ENCODE measurements at regions not wholly inside any gene's neighbourhood (a gene's known extent, or its start where the extent isn't known, plus 50 kb on each side); places are given as distances from the start of the nearest gene placed in this dataset.

GRCh38 chr5:52693836-52694235, 93.9 kb upstream of the ITGA1 start:
- Mint-ChIP-seq H3K36me3 (ENCODE audit: low read depth) (no peaks in the 10 kb centered on the region), H3K27ac (no peak overlapping the region), H3K4me3 (no peak overlapping the region), H3K9me3 (no peaks in the 10 kb centered on the region), H3K4me1 (peaks cover 4% of the 10 kb centered on the region), H3K27me3 (peaks cover 23% of the 10 kb centered on the region)
- DNase-seq: no peak
- intact Hi-C loops (cut with micrococcal nuclease): loop anchor here (1.0 kb wide), 1 partner anchor 221 kb away; no protein-coding TSS in a partner anchor

GRCh38 chr5:52694648-52695047, 93.1 kb upstream of the ITGA1 start:
- DNase-seq: no peak
- H3K36me3 Mint-ChIP-seq (ENCODE audit: low read depth): no peaks in the 10 kb centered on the region
- H3K9me3 Mint-ChIP-seq: no peaks in the 10 kb centered on the region
- intact Hi-C loops (cut with micrococcal nuclease): no loop called here
- H3K4me1 Mint-ChIP-seq: peaks cover 4% of the 10 kb centered on the region
- peaks cover 21% of the 10 kb centered on the region for H3K27me3 Mint-ChIP-seq
- H3K27ac Mint-ChIP-seq: no peak overlapping the region
- no peak overlapping the region for H3K4me3 Mint-ChIP-seq

GRCh38 chr5:52702877-52703276, 84.8 kb upstream of the ITGA1 start:
- intact Hi-C loops (cut with micrococcal nuclease): no loop called here
- no peak overlapping the region for H3K27ac Mint-ChIP-seq
- no peak for DNase-seq
- peaks cover 25% of the 10 kb centered on the region for H3K4me1 Mint-ChIP-seq
- H3K36me3 Mint-ChIP-seq (ENCODE audit: low read depth): peaks cover 3% of the 10 kb centered on the region
- no peak overlapping the region for H3K4me3 Mint-ChIP-seq
- H3K27me3 Mint-ChIP-seq: peaks cover 1% of the 10 kb centered on the region
- H3K9me3 Mint-ChIP-seq: peaks cover 9% of the 10 kb centered on the region

- Mint-ChIP-seq H3K9me3 (peaks cover 9% of the 10 kb centered on the region), H3K27me3 (peaks cover 2% of the 10 kb centered on the region), H3K27ac (no peak overlapping the region), H3K36me3 (ENCODE audit: low read depth) (peaks cover 3% of the 10 kb centered on the region), H3K4me3 (no peak overlapping the region), H3K4me1 (peaks cover 28% of the 10 kb centered on the region)
- intact Hi-C loops (cut with micrococcal nuclease): no loop called here
- no peak for DNase-seq
Observed at GRCh38 chr5:52703321-52703720, 84.4 kb upstream of the ITGA1 start.

GRCh38 chr5:52705720-52706119, 82.0 kb upstream of the ITGA1 start:
- Mint-ChIP-seq H3K4me1 (peaks cover 46% of the 10 kb centered on the region), H3K27ac (no peak overlapping the region), H3K27me3 (peaks cover 2% of the 10 kb centered on the region), H3K4me3 (peak overlapping the region; percentile 17), H3K9me3 (peaks cover 9% of the 10 kb centered on the region), H3K36me3 (ENCODE audit: low read depth) (peaks cover 3% of the 10 kb centered on the region)
- intact Hi-C loops (cut with micrococcal nuclease): no loop called here
- DNase-seq: peak; percentile 69

- Mint-ChIP-seq H3K36me3 (ENCODE audit: low read depth) (peaks cover 3% of the 10 kb centered on the region), H3K4me1 (peaks cover 53% of the 10 kb centered on the region), H3K27me3 (peaks cover 2% of the 10 kb centered on the region), H3K4me3 (no peak overlapping the region), H3K27ac (no peak overlapping the region), H3K9me3 (peaks cover 9% of the 10 kb centered on the region)
- DNase-seq: no peak
- intact Hi-C loops (cut with micrococcal nuclease): no loop called here
Observed at GRCh38 chr5:52706775-52707174, 80.9 kb upstream of the ITGA1 start.

GRCh38 chr5:52707616-52708015, 80.1 kb upstream of the ITGA1 start:
- Mint-ChIP-seq H3K27ac (no peak overlapping the region), H3K4me1 (peaks cover 56% of the 10 kb centered on the region), H3K4me3 (no peak overlapping the region), H3K36me3 (ENCODE audit: low read depth) (no peaks in the 10 kb centered on the region), H3K27me3 (peaks cover 2% of the 10 kb centered on the region), H3K9me3 (peaks cover 5% of the 10 kb centered on the region)
- DNase-seq: no peak
- intact Hi-C loops (cut with micrococcal nuclease): loop anchor here (2.0 kb wide), 2 partner anchors 93 to 301 kb away; no protein-coding TSS in a partner anchor

GRCh38 chr5:52708463-52708862, 79.3 kb upstream of the ITGA1 start:
- H3K4me1 Mint-ChIP-seq: peaks cover 54% of the 10 kb centered on the region
- peaks cover 2% of the 10 kb centered on the region for H3K27me3 Mint-ChIP-seq
- H3K27ac Mint-ChIP-seq: no peak overlapping the region
- DNase-seq: no peak
- peaks cover 5% of the 10 kb centered on the region for H3K9me3 Mint-ChIP-seq
- peaks cover 2% of the 10 kb centered on the region for H3K36me3 Mint-ChIP-seq (ENCODE audit: low read depth)
- intact Hi-C loops (cut with micrococcal nuclease): loop anchor here (2.0 kb wide), 2 partner anchors 92 to 300 kb away; no protein-coding TSS in a partner anchor
- no peak overlapping the region for H3K4me3 Mint-ChIP-seq

GRCh38 chr5:52709167-52709925, 78.4 kb upstream of the ITGA1 start:
- Mint-ChIP-seq H3K4me3 (peak overlapping the region; percentile 20), H3K27me3 (peaks cover 2% of the 10 kb centered on the region), H3K4me1 (peaks cover 50% of the 10 kb centered on the region), H3K36me3 (ENCODE audit: low read depth) (peaks cover 2% of the 10 kb centered on the region), H3K27ac (peak overlapping the region; percentile 25), H3K9me3 (no peaks in the 10 kb centered on the region)
- DNase-seq: peak; percentile 72
- intact Hi-C loops (cut with micrococcal nuclease): loop anchor here (1.0 to 2.0 kb wide), 4 partner anchors 16 to 299 kb away; no protein-coding TSS in a partner anchor

GRCh38 chr5:52710310-52710971, 77.3 kb upstream of the ITGA1 start:
- H3K4me1 Mint-ChIP-seq: peaks cover 48% of the 10 kb centered on the region
- peak overlapping the region; percentile 11 for H3K4me3 Mint-ChIP-seq
- H3K36me3 Mint-ChIP-seq (ENCODE audit: low read depth): peaks cover 2% of the 10 kb centered on the region
- peak overlapping the region; percentile 13 for H3K27ac Mint-ChIP-seq
- no peak for DNase-seq
- intact Hi-C loops (cut with micrococcal nuclease): loop anchor here (5.0 kb wide), 1 partner anchor 52 kb away; no protein-coding TSS in a partner anchor
- H3K27me3 Mint-ChIP-seq: peaks cover 2% of the 10 kb centered on the region
- H3K9me3 Mint-ChIP-seq: peaks cover under 1% of the 10 kb centered on the region

- intact Hi-C loops (cut with micrococcal nuclease): loop anchor here (5.0 kb wide), 1 partner anchor 51 kb away; no protein-coding TSS in a partner anchor
- peaks cover 41% of the 10 kb centered on the region for H3K4me1 Mint-ChIP-seq
Observed at GRCh38 chr5:52710972-52711596, 76.6 kb upstream of the ITGA1 start.

GRCh38 chr5:52712354-52712753, 75.4 kb upstream of the ITGA1 start:
- no peak for DNase-seq
- H3K27ac Mint-ChIP-seq: no peak overlapping the region
- peaks cover 10% of the 10 kb centered on the region for H3K9me3 Mint-ChIP-seq
- peaks cover 37% of the 10 kb centered on the region for H3K4me1 Mint-ChIP-seq
- intact Hi-C loops (cut with micrococcal nuclease): loop anchor here (5.0 kb wide), 1 partner anchor 50 kb away; no protein-coding TSS in a partner anchor
- H3K27me3 Mint-ChIP-seq: peaks cover 2% of the 10 kb centered on the region
- peaks cover 12% of the 10 kb centered on the region for H3K36me3 Mint-ChIP-seq (ENCODE audit: low read depth)
- no peak overlapping the region for H3K4me3 Mint-ChIP-seq

More at GRCh38 chr5:52710972-52711596, 76.6 kb upstream of the ITGA1 start:
- Mint-ChIP-seq H3K4me3 (no peak overlapping the region), H3K27me3 (peaks cover 2% of the 10 kb centered on the region), H3K9me3 (peaks cover 3% of the 10 kb centered on the region), H3K27ac (no peak overlapping the region), H3K36me3 (ENCODE audit: low read depth) (peaks cover 4% of the 10 kb centered on the region)
- DNase-seq: no peak

- peak overlapping the region; percentile 69 for H3K4me3 Mint-ChIP-seq
- H3K27ac Mint-ChIP-seq: peak overlapping the region; percentile 90
Observed at GRCh38 chr5:52725065-52725746, 62.5 kb upstream of the ITGA1 start.

More at GRCh38 chr5:52725065-52725746, 62.5 kb upstream of the ITGA1 start:
- H3K4me1 Mint-ChIP-seq: peaks cover 50% of the 10 kb centered on the region
- DNase-seq: peak; percentile 93
- intact Hi-C loops (cut with micrococcal nuclease): loop anchor here (1.0 to 5.0 kb wide), 5 partner anchors 16 to 307 kb away; no protein-coding TSS in a partner anchor
- no peaks in the 10 kb centered on the region for H3K27me3 Mint-ChIP-seq
- peaks cover 20% of the 10 kb centered on the region for H3K9me3 Mint-ChIP-seq
- H3K36me3 Mint-ChIP-seq (ENCODE audit: low read depth): peaks cover 18% of the 10 kb centered on the region
